GM20431 (cell line): ENCODE measurements at regions not wholly inside any gene's neighbourhood (a gene's known extent, or its start where the extent isn't known, plus 50 kb on each side); places are given as distances from the start of the nearest gene placed in this dataset.

Experiments used
- in situ Hi-C: fragments of 300-500 bp; cut with MseI, MboI; formaldehyde crosslinking; loops from one replicate; pipeline ENCODE4 v1.15.0; 2020; ENCODE audit warnings: low sequenced_read_pairs; ENCODE audit not compliant: unreplicated experiment

DNA sequence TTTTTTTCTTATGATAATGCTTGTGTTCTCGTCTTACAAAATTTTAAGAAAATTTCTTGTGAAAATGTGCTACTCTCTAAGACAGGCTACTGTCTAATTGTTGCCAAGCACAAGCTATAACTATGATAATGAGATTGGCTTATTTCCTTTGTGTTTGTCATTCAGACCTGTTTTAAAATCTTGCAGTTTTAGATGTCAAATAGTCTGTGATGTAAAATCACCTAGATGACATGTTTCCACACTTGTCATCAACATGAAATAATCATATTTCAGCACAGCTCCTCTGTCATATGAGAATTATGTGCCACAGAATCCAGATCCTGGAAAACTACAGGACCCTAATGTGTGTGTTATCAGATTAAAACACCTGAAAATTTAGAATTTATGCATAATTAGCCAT lies 539.7 kb downstream of the USP25 start:
- in situ Hi-C loops: no loop called here

DNA sequence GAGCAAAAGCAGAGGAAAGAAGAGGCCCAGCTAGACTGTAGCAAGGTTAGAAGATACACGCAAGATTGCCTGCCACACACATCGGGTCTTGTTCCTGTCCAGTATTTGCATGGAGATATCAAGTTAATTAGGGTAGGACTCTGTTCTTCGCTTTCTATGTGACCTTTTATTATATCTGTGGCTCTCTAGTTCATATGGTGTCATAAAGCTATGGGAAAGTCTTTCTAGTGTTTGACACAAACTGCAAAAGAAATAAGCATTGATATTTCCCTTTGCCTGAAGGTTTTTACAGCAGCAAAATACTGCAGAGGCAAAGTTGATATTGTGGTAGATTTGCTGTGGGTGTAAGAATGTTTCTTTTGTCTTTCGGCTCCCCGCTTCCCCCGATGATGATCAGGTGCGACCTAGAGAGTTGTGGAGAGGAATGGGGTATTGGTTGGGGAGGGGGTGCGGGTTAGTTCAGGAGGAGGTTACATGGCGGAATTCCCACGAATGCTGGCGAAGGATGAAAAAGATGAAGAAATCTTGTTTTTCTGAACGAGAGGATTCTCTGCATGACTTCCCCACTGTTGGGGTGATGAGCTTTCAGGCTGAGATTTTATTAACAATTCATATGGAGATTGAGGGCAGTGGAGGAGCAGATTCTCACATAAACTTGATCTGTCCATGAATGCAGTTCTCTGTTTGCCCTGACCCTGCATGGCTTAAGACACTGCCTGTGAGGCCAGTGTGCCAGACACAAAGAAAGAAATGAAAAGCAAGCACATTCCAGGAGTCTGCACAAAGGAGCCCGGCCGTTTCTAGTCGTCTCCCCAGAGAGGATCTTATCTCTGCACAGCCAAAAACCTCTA lies 550.2 kb downstream of the USP25 start:
- in situ Hi-C loops: no loop called here

- in situ Hi-C loops: no loop called here
These were observed 550.9 kb downstream of the USP25 start for GRCh38 chr21:16280686-16281091.

DNA sequence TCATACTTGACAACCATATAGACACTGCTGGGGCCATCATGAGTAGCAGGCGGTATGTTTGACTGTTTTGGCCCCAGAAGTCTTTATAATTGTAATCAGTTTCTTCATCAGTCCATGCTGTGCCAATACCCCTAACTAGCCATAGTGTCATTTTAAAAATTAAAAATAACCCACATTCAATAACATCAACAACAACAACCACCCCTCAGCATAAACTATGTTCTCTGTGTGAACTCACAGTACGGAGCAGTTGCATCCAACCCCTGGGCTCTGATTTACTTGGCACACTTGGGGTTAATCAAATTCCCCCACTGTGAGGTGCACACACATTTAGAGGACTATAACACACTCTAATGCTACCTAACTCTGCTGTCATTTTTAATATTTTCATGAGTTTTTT lies 553.7 kb downstream of the USP25 start:
- in situ Hi-C loops: no loop called here

GRCh38 chr21:16285605-16286126 lies 555.9 kb downstream of the USP25 start:
- in situ Hi-C loops: no loop called here

GRCh38 chr21:16287046-16287445 lies 557.3 kb downstream of the USP25 start:
- in situ Hi-C loops: no loop called here

DNA sequence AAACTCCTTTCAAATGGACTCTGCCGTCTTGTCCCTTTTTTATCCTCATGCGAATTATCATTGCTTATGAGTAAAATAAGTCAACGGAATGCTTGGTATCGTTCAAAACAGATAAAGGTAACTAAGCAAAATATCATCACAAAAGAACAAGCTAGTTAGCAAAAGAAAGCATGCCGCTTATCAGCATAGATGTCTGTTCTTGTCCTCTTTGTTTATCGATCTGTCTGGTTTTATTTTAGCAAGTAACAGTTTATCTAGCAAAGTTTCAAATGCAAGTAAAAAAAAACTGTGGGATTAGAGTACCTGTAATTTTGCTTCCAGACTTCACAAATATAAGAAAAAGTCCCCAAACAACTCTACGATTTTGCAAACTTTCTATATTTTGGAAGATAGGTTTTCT lies 561.5 kb downstream of the USP25 start:
- in situ Hi-C loops: no loop called here

- in situ Hi-C loops: no loop called here
These were observed 564.3 kb downstream of the USP25 start for GRCh38 chr21:16294128-16294527.

DNA sequence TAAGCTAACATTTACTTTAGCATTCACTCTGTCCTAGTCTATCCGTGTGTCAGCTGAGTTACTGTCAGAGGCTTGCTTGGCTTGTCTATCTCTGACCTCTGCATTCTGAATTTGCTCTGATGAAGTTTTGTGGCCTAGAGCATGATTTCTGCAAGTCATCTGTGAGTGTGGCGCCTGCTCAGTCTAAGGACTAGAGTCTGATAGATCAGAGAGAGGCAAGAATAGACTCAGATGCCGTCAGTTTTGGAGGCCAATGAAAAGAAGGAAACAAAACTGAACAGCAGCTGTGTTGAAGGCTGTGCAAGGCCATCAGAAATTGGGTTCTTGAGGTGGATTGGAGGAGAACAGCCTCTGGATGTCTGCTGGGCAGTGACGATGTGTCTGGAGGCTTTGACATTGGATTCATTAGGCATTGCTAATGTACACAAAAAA lies 573.1 kb downstream of the USP25 start:
- in situ Hi-C loops: no loop called here

- in situ Hi-C loops: no loop called here
These were observed 574.7 kb downstream of the USP25 start for GRCh38 chr21:16304174-16305095.

GRCh38 chr21:16305686-16306085 lies 575.9 kb downstream of the USP25 start:
- in situ Hi-C loops: no loop called here

DNA sequence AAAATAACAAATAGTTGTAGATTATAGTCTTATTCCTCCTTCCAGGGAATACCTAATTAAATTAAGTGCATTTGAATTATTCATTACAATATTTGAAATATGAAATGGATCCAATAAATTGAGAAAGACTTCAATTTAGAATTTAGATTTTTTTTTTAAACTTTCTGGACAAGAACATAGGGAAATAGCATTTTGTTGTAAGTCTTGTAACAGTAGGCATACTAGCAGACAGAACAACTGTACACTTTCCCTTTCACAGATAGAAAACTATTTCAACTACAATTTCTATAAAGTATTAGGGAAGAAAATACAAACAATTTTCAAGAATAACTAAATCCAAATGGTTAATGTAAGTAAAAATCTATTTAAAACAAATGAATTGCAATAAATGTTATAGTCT lies 577.5 kb downstream of the USP25 start:
- in situ Hi-C loops: no loop called here

DNA sequence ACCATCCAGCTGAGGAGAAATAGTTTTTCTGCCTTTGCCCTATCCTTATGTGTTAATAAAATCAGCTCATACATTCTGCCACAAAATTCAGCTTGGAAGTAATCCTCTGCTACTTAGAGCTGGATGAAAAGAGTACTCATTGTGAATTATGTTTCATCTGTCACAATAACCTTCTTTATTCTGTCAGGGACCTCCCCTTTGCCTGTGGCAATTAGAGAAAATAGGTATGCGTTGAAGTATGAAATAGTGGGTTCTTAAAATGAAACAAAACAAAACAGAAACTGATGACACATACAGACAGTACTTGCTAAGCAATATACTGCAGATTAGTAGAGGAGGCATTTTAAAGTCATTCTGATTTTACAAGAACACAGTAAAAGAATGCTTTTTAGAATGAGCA lies 578.5 kb downstream of the USP25 start:
- in situ Hi-C loops: no loop called here

- in situ Hi-C loops: no loop called here
These were observed 579.6 kb downstream of the USP25 start for GRCh38 chr21:16309250-16309971.

GRCh38 chr21:16310176-16310575 lies 580.4 kb downstream of the USP25 start:
- in situ Hi-C loops: no loop called here

DNA sequence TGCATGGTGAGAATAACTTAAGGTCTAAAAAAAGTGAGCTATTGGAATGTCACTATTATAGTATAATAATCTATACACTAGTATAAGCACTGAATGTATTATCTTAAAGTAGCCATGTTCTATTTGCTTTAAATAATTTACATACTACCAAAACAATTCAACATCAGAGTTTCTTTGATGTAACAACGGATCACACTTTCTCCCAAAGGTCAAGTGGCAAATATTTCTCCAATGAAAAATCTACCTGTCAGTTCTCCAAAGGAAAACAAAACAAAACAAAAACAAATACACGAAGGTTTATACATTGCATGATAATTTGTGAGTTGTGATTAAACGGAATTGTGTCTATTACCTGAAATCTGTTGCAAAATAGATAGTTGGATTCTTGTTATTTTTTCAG lies 581.4 kb downstream of the USP25 start:
- in situ Hi-C loops: no loop called here

- in situ Hi-C loops: no loop called here
These were observed 582.5 kb downstream of the USP25 start for GRCh38 chr21:16312321-16312720.

DNA sequence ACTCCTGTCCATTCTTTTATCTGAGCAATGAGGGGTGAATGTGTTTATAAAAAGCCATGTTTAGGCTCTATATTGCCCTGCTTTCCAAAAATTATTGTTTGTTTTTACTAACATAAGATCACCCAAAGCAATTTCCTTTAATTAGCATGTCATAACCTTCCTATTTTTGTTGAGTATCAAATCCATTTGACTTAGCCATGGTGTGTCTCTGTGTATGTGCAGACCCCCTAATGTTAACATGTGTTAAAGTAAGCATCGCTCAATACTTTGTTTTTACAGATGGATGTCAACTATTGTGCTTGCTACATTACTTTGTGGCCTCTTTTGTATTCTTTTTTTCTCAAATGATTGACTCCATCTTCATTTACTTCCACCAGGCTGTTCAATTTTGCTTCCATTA lies 585.4 kb downstream of the USP25 start:
- in situ Hi-C loops: no loop called here

GRCh38 chr21:16318651-16319300 lies 589.0 kb downstream of the USP25 start:
- in situ Hi-C loops: no loop called here

GRCh38 chr21:16320110-16320509 lies 590.3 kb downstream of the USP25 start:
- in situ Hi-C loops: no loop called here
